BJ (cell line): ENCODE measurements at regions not wholly inside any gene's neighbourhood (a gene's known extent, or its start where the extent isn't known, plus 50 kb on each side); places are given as distances from the start of the nearest gene placed in this dataset.

Experiments
- CTCF ChIA-PET: fragments of 350-600 bp; formaldehyde crosslinking; extraction: SDS; loops from one replicate; lab custom pipeline; 2021; ENCODE audit warnings: antibody characterized with exemption, inconsistent platforms; lab: Yijun Ruan, JAX
- POLR2A ChIA-PET: fragments of 300-600 bp; sonication (Branson Sonifier 250); formaldehyde crosslinking; extraction: SDS; loops from one replicate; lab custom pipeline; 2021; ENCODE audit warnings: antibody characterized with exemption; lab: Charles Lee
- DNase-seq: peaks from one replicate; pipeline ENCODE4 v3.0.0-alpha.2; 2011; ENCODE audit warnings: low read depth
- H3K27me3 ChIP-seq: 2 replicates; pipeline ENCODE4 v1.6.0; 2011; ENCODE audit warnings: low read length; ENCODE audit not compliant: control insufficient read depth, insufficient read depth
- H3K36me3 ChIP-seq: 2 replicates; pipeline ENCODE4 v1.5.1; 2011; ENCODE audit warnings: low read length; ENCODE audit not compliant: control insufficient read depth, insufficient read depth
- H3K4me3 ChIP-seq: 2 replicates; pipeline ENCODE4 v1.5.1; 2011; ENCODE audit warnings: low read depth, mild to moderate bottlenecking, control low read depth, low read length
- CTCF ChIP-seq: IDR thresholded peaks from 2 replicates; pipeline ENCODE4 v1.5.1; 2011; ENCODE audit warnings: low read depth, mild to moderate bottlenecking, control low read depth, inconsistent platforms, low read length, moderate library complexity; ENCODE audit not compliant: insufficient read depth

GRCh38 chr20:50351541-50351940, 158.6 kb upstream of the PTPN1 start:
- no peak for TF ChIP-seq CTCF
- no peak for DNase-seq
- Histone ChIP-seq H3K4me3 (no peak overlapping the region), H3K36me3 (no peaks in the 10 kb centered on the region), H3K27me3 (no peaks in the 10 kb centered on the region)
- ChIA-PET CTCF (interaction anchor here (1.5 kb wide), 1 partner anchor 12 kb away, joined by 3 read pairs; no protein-coding TSS in a partner anchor), POLR2A (no interaction called here)

GRCh38 chr20:50353289-50353961, 156.8 kb upstream of the PTPN1 start:
- ChIA-PET POLR2A (no interaction called here), CTCF (no interaction called here)
- no peak for DNase-seq
- H3K36me3 ChIP-seq, result no peaks in the 10 kb centered on the region
- no peak overlapping the region for H3K4me3 ChIP-seq
- no peak for TF ChIP-seq CTCF
- peaks cover 1% of the 10 kb centered on the region; the same call in 1 of the 2 replicates for H3K27me3 ChIP-seq

- CTCF ChIA-PET, result interaction anchor here (1.0 to 1.5 kb wide), 2 partner anchors 10 to 17 kb away, joined by 3 read pairs; no protein-coding TSS in a partner anchor
- TF ChIP-seq CTCF, result no peak
Observed at GRCh38 chr20:50354721-50355589, 155.2 kb upstream of the PTPN1 start.

DNA sequence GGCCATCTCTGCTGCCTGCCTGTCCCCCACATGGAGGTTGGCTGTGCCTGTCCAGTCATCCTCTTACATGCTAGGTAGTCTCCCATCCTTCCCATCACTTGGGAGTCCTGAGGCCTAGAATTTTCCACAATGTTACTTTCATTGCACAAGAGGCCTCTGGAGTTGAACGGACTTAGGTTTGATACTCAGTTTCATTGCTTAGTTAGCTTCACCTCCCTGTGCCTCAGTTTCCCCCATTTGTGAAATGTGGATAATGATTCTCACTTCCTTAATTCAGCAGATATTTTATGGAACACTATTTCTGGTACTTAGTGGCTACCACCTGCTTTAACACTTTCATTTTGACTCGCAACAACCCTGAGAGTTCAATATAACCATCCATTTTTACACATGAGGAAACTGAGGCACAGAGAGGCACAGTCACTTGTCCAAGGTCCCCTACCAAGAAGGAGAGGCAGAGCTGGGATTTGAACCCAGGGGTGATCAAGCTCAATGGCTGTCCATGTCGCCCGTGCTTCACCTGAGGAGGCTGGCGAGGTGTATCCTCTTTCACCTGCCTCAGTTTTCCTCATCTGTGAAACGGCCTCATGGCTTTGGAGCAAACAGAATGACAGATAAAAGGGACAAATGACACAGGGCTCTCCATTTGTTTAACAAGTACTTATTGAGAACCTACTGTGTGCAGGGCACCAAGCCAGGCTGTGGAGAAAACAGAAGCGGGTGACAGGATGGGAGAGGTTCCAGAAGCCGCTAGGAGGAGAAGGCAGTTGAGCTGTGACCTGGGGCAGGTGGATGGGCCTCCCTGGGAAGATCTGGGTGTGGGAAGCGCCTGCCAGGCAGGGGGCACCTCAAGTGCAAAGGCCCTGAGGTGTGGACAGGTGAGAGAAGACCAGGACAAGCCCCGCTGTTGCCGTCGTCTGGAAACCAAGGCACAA, 154.3 kb upstream of the PTPN1 start:
- POLR2A ChIA-PET, result no interaction called here
- TF ChIP-seq CTCF, result no peak
- no peak for DNase-seq
- Histone ChIP-seq H3K36me3 (no peaks in the 10 kb centered on the region), H3K4me3 (no peak overlapping the region), H3K27me3 (peaks cover 1% of the 10 kb centered on the region; the same call in 1 of the 2 replicates)
- CTCF ChIA-PET, result interaction anchor here (1.5 to 2.0 kb wide), 2 partner anchors 9 to 18 kb away, joined by 3 to 4 read pairs; no protein-coding TSS in a partner anchor

More at GRCh38 chr20:50354721-50355589, 155.2 kb upstream of the PTPN1 start:
- no peak overlapping the region for H3K4me3 ChIP-seq
- POLR2A ChIA-PET, result no interaction called here
- no peaks in the 10 kb centered on the region for H3K36me3 ChIP-seq
- H3K27me3 ChIP-seq, result peaks cover 1% of the 10 kb centered on the region; the same call in 1 of the 2 replicates
- DNase-seq, result no peak
